Midbrain (tissue), 1 donor: ENCODE measurements at regions not wholly inside any gene's neighbourhood (a gene's known extent, or its start where the extent isn't known, plus 50 kb on each side); places are given as distances from the start of the nearest gene placed in this dataset.

Source experiments
- DNase-seq: peaks from one replicate; lab custom pipeline; 2025; lab: John Stamatoyannopoulos, UW

- no peak for DNase-seq
Observed at GRCh38 chr5:107293541-107294210, 377.1 kb downstream of the EFNA5 start.

GRCh38 chr5:107291866-107292265 is 378.9 kb downstream of the EFNA5 start:
- no peak for DNase-seq

- no peak for DNase-seq
Observed at GRCh38 chr5:107290780-107291398, 379.8 kb downstream of the EFNA5 start.

- DNase-seq, result no peak
Observed at GRCh38 chr5:107289030-107289714, 381.6 kb downstream of the EFNA5 start.

- no peak for DNase-seq
Observed at GRCh38 chr5:107286447-107287098, 384.2 kb downstream of the EFNA5 start.

GRCh38 chr5:107285772-107286171 is 385.0 kb downstream of the EFNA5 start:
- no peak for DNase-seq

GRCh38 chr5:107284822-107285525 is 385.8 kb downstream of the EFNA5 start:
- no peak for DNase-seq

GRCh38 chr5:107282061-107282460 is 388.7 kb downstream of the EFNA5 start:
- no peak for DNase-seq

- no peak for DNase-seq
Observed at GRCh38 chr5:107278774-107279173, 392.0 kb downstream of the EFNA5 start.

GRCh38 chr5:107277485-107278125 is 393.1 kb downstream of the EFNA5 start:
- DNase-seq, result no peak

GRCh38 chr5:107275333-107275732 is 395.4 kb downstream of the EFNA5 start:
- DNase-seq, result no peak

GRCh38 chr5:107274571-107274970 is 396.2 kb downstream of the EFNA5 start:
- no peak for DNase-seq

- no peak for DNase-seq
Observed at GRCh38 chr5:107272954-107273353, 397.8 kb downstream of the EFNA5 start.

- no peak for DNase-seq
Observed at GRCh38 chr5:107272509-107272908, 398.2 kb downstream of the EFNA5 start.

- DNase-seq, result no peak
Observed at GRCh38 chr5:107271682-107272350, 398.9 kb downstream of the EFNA5 start.

GRCh38 chr5:107270561-107270960 is 400.2 kb downstream of the EFNA5 start:
- DNase-seq, result no peak

GRCh38 chr5:107269678-107270077 is 401.1 kb downstream of the EFNA5 start:
- no peak for DNase-seq

- DNase-seq, result no peak
Observed at GRCh38 chr5:107269256-107269655, 401.5 kb downstream of the EFNA5 start.

GRCh38 chr5:107268241-107268640 is 402.5 kb downstream of the EFNA5 start:
- no peak for DNase-seq

- DNase-seq, result no peak
Observed at GRCh38 chr5:107266100-107266499, 404.6 kb downstream of the EFNA5 start.

- DNase-seq, result no peak
Observed at GRCh38 chr5:107265193-107265592, 405.5 kb downstream of the EFNA5 start.
